ENCODE measurements at regions not wholly inside any gene's neighbourhood (a gene's known extent, or its start where the extent isn't known, plus 50 kb on each side); places are given as distances from the start of the nearest gene placed in this dataset.

- no peak for DNase-seq (ENCODE audit: extremely low read depth, low read depth)
Measured at GRCh38 chr9:88037285-88037845, 63.0 kb upstream of the CDK20 start.

- no peak for DNase-seq (ENCODE audit: extremely low read depth, low read depth)
Measured at GRCh38 chr9:88034964-88035363, 60.6 kb upstream of the CDK20 start.

GRCh38 chr9:88033359-88033702, 59.0 kb upstream of the CDK20 start:
- no peak for DNase-seq (ENCODE audit: extremely low read depth, low read depth)

GRCh38 chr9:88028338-88028737, 54.0 kb upstream of the CDK20 start:
- DNase-seq (ENCODE audit: extremely low read depth, low read depth) = no peak

- no peak for DNase-seq (ENCODE audit: extremely low read depth, low read depth)
Measured at GRCh38 chr9:88026118-88026479, 51.8 kb upstream of the CDK20 start.

- no peak for DNase-seq (ENCODE audit: extremely low read depth, low read depth)
Measured at GRCh38 chr9:88025411-88026117, 51.2 kb upstream of the CDK20 start.

GRCh38 chr9:88024896-88025295, 50.6 kb upstream of the CDK20 start:
- DNase-seq (ENCODE audit: extremely low read depth, low read depth) = no peak
